Astrocyte of the hippocampus (primary cell): ENCODE measurements at regions not wholly inside any gene's neighbourhood (a gene's known extent, or its start where the extent isn't known, plus 50 kb on each side); places are given as distances from the start of the nearest gene placed in this dataset.

Experiments used
- DNase-seq: peaks from one replicate; pipeline ENCODE4 v3.0.0; 2011; ENCODE audit warnings: low read depth, low spot score

DNA sequence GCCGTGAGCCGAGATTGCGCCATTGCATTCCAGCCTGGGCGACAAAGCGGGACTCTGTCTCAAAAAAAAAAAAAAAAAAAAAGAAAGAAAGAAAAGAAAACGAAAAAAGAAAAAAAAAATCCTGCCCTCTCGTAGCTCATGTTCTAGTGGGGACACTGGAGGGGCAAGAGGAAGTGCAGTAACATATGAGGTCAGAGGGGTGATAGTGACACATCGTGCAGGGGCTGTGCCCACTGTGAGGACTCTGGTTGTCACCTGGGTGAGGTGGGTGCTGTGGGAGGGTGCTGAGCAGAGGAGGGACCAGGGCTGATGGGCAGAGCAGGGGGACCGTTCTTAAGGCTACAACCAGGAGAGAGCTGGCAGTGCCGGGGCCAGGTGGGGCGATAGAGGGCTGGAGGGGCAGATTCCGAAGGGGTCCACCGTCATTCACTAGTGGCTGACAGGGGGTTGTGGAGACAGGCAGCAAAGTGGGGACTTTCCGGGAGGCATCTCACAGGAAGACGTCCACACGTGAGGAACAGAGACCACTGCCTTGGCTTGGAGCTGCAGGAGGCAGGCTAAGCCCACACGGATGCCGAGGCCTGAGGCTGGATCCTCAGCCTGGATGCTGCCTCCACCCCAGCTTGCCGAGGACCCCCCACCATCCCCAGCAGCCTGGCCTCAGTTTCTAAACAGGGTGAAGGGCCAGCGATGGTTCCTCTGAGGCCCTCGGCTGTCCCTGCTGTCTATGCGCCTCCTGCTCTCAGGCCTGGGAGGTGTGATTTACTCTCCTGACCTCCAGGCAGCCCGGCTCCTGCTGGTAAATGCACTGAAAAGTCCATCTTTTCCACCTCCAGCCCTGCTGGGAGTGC lies 154.3 kb upstream of the IQSEC1 start:
- DNase-seq: no peak

DNA sequence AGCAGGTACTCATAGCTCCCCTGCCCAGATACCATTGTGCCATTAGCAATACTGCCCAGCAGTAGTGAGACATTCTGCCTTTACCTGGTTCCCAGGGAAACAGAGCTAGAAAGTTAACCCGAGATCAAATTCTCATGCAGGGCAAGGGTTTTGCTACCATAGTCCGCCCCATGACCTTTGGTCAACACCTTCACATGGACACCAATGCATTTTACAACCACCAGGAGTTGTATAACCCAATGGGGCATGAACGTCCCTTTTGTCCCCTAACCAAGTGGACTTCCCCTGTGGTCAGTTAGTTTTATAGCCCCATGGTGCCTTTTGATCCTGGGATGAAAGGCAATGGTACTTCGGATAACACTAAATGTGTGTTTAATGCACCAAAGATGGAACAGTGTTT lies 151.7 kb upstream of the IQSEC1 start:
- DNase-seq: no peak

DNA sequence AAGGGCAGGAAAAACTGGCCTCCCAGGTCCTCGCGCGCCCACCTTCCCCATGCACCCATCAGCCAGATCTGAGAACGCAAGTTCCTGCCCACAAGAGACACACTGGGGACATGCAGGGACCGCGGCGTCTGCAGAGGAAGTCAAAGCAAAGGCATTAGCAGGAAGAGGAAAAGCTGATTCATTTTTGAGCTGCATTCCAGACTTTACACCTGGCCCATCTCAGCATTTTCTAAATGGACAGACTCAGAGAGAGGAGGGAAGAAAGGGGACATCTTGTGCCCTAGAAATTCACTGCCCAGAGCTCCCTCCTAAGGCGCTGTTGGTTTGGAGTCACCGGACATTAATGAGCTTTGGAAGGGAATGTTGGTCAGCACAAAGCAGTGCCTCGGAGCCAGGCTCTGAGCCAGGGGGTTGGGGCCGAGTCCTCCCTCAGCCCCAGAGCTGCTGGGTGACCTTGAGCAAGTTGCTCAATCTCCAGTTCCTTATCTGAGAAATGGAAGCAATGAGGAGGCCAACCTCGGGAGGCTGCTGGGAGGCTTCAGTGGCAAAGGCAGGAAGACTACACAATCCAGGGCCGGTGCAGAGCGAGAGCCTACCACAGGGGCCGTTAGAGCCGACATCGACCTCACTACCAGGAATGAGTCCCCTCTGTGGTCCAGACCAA lies 150.5 kb upstream of the IQSEC1 start:
- DNase-seq: no peak

DNA sequence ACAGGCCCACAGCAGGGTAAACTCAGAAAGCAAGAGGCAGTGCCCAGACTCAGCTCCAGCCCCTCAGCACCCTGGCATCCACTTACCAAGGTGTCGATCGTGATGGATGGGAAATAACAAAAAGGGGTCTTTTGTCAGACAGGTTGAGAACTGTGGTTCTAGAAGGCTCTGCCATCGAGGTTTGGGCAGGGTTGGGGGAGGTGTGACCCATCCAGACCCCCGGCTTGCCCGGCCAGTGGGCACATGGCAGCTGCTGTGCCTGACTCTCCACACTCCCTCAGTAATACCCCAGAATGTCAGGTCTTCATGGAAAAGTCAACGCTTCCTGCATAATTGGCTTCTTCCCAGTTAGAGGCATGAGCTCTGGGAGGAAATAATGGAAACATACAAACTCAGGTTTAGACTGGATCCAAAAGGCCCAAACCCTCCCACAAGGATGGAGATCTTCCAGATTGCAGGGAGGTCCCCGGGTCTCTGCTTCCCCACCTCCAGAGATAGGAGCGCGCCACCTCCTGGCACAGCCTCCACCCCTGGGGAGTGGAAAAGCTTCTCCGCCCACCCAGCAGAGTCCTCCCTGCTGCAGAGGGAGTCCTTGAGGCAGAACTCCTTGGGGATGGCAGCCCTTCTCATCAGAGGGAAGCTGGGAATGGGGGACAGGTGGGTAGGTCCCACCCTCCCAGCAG lies 149.8 kb upstream of the IQSEC1 start:
- DNase-seq: no peak

DNA sequence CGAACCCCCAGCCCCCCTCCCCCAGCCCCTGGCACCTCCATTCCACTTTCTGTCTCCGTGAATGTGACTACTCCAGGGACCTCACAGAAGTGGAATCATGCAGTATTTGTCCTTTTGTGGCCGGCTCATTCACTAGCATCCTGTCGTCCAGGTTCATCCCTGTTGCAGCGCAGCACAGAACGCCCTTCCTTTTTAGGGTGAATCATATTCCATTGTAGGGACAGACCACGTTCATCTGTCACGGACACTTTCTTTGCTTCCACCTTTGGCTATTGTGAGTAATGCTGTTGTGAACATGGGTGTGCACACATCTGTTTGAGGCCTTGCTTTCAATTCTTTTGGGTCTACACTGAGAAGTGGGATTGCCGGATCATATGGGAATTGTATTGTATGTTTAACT lies 148.9 kb upstream of the IQSEC1 start:
- DNase-seq: no peak

DNA sequence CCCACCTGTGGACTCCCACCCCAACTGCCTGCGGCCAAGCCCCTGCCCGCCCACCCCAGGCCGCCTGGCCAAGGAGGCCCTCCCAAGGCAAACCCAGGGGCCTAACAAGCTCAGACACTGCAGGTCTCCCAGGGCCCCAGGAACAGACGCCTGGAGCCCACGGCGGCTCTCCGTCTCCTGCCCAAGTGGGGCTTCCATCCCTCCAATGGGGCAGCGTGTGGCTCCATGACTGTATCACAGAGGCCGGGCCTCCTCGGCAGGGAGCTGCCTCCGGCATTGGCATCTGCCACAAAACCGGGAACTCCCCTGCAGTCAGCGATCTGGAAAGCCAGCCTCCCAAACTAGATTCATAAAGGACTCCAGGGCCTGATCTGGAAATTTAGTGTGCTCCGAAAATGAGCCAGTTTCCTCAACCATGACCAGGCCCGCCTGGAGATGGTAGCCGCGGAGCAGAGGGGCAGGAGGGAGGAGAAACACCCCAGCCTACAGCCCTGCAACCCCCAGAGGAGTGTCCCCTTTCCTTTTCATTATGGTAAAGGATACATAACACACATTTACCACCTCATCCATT lies 148.3 kb upstream of the IQSEC1 start:
- no peak for DNase-seq

DNA sequence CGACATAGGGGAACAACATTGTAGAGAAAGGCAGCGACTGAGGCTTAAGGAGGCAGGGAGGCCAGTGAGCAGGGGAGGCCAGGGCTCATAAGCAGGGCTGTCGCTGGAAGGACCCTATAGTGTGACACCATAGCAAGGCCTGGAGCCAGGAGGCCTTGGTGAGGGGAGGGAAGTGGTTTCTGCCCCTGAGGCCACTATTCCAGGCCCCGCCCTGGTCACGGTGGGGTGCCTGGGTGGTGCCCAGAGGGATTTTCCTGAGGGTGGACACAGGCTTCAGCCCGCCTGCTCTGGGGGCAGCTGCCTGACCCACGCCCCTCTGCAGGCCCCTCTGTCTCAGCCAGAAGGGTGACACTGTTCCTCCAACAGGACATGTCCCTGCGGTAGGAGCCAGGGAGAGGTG lies 147.8 kb upstream of the IQSEC1 start:
- no peak for DNase-seq

DNA sequence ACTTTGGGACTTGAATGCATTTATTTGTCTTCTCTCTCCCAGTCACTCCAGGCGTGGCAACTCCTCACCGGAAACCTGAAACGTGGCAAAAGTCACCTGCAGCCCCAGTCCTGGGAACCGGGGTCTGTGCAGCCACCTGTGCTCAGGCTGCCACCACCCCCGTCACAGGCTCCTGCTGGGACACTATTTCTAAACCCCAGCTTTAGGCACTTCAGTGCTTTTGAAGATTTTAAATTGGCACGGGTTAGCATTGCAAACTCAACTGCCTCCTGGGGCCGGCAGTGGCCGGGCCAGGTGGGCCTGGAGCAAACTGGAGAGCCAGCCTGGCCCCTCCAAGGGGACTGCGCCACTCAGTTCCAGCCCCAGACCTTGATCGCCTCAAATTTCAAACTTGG lies 146.7 kb upstream of the IQSEC1 start:
- DNase-seq: no peak

DNA sequence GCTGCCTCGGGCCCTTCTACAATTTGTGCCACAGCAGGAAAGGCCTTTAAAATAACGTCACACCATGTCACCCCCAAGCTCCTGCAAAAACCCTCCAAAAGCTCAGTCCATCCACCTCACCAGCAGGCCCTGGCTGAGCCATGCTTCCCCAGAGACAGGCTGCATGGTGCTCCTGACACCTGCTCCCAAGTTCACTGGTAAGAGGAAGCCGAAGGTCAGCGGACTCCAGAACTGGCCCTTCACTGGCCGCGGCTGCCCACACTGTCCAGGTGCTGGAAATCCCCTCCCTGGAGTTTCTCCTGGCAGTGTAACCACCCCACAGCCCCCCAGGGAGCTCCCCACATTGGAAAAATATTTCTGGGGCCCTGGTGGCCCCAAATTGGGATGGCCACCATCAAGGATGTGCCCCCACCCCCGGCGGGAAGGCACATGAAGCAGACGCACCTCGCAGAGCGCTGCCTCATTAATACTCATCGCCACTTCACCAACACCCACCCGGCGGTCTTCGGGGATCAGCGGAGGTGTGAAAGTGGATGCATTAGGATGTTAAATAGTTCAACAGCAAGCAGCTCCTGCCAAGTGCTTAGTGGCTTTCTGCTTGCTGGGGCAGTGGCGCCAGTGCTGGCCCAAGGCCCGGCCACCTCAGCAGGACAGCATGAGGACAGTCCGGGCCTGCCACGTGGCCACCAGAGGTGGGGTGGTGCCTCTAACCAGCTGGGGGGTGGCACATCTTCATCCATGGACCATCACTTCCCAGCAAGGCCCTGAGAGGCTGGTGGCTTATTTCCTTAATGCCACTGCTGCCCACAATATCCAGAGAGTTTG lies 146.1 kb upstream of the IQSEC1 start:
- DNase-seq: peak; percentile 50

DNA sequence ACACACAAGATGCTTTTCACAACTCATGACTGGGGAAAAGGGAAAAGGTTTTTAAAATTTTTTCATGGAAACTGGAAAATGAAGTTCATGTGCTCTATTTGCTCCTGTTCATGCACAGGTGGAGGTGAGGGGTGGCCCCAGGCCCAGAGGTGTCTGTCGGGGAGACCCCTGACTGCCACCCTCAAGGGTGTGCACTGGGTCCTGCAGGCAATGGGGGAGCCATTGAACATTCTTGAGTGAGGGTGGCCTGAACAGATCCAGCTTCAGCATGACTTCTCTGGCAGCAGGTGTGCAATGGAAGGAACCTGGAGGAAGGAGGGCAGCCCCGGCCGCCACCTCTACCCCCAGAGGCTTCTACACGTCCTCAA lies 145.3 kb upstream of the IQSEC1 start:
- DNase-seq: no peak

DNA sequence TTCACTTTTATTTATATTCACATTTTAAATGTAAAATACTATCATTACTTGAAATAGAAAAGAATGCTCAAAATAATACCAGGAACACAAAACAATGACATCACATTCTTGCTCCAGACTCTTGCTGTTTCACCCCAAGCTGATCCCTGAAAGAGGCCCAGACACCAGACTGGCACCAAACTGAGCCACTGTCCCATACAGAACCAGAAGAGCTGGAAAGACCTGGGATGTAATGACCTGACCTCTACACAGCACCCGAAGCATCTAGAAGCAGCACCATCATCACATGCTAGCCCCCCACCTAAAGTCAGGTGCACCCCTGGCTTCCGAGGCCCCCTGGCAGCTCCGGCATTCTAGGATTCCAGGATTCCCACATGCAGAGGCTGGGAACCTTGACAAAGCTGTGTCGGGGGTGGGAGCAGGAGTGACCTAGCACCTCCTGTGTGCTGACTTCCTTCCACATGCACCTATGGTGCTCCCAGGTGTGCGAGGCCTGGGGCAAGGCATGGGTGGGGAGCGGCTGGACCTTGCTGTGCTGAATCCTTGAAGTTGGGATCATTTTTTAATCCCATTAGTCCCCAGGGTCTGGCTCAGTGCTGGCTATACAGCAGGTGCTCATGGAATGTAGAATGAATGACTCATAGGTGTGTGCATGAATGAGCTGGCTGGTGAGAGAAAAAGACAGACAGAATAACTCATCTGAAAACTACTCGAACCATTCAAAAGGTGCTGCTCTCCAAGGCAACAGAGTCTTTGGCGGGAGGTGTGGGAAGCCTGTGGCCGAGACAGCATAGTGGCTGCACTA lies 144.7 kb upstream of the IQSEC1 start:
- peak; percentile 90 for DNase-seq

DNA sequence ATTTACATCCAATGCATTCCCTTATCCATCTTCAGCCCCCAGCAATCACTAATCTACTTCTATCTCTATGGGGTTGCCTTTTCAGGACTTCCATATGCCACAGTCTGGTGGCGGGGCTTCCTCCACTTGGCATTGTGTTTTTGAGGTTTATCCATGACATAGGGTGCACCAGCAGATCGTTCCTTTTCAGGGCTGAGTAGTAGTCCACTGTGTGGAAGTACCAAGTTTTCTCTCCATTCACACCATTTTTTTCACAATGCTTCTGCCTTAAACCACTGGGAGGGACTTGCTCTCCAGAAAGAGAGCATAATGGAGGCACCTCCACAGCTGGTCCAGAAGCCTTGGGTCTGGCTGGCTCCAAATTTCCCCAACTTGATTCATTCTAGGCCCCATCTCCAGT lies 144.0 kb upstream of the IQSEC1 start:
- DNase-seq: no peak

DNA sequence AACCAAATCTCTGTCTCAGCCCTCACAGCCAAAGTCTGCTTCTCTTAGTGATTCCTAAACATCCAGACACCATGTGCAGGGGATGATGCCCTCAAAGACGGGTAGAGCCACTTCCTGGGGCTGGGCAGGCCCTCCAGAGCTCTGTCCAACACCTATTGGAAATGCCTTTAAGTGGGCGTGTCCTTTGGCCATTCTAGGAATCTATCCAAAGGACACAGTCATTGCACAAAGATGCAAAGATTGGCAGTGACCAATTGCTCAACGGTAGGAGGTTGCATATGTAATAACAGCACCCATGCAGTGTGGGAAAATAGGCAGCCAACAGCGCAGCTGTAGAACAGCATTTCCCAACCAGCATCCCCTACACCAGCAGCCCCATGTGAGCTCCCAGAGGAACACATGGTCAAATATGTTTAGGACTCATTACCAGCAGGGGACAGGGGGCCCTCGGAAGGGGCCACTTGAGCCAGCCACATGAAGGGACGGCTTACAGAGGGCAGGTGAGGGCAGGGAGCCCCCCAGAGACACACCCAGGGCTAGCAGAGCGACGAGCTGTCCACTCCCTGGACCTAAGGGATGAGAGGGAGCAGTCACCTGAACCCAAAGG lies 142.8 kb upstream of the IQSEC1 start:
- peak; percentile 90 for DNase-seq

DNA sequence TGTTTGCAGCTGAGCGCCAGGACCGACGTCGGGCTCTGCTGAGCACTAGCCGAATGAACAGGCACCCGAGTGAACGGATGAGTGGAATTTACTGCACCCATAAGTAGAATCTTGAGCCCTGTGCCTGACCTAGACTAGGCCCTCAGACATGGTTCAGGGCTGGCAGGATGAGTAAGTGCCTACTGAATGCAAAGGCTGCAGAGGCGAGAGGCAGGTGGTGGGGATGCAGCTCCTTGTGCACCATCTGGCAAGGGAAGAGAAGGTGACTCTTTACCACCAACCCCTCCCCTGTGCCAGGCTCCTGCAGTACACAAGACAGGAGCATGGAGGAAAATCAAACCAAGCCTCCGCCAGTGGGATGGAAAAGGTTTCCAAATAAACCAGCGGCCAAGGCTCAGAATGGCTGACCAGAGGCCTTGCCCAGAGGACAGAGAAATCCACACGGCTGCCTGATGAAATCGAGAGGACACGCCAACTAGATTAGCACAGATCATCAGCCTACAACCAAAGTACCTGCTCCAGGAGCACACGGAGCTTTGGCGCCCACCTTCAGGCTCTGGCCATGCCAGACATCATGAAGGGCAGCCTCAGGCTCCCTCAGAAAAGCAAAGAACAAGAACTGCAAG lies 141.7 kb upstream of the IQSEC1 start:
- no peak for DNase-seq

DNA sequence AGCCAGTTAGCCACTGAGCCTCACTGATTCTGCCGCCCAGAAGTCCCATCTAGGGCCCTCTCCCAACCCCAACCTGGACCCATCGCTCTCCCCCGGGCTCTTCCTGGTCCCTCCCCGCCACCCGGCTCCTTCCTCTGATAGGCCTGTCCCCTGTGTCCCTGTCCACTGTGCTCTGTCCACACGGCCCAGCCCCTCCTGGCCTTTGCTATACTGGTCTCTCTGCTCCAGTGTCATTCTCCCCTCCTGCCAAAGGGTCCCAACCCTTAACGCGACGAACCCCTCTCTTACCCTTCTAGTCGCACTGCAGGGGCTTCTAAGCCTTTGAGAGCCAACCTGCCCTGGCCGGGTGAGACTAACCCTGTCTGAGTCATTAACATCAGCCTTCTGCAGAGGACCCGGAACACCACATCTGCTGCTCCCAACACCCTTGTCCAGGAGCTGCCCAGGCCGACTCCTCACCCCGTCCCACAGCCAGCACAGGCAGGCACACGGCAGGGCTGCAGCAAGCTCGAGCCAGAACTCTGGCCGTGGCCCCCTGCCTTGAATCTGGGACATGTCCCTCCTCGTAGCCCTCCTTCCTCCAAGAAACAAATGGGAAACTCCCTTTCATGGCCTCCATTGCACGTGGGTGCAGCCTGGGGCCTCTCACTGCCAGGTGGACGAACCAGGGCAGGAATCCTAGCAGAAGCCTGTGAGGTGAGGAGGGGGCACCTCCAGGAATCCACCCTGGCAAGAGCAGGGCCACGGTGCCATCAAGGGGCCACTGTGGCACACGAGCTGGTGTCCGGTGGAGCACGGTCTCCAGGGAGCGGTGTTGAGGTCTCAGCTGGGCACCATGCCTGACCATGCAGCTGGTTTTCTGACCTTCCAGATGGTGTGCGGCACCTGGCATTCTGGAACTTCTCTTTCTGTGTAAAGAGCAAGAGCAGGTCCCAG lies 140.9 kb upstream of the IQSEC1 start:
- no peak for DNase-seq

DNA sequence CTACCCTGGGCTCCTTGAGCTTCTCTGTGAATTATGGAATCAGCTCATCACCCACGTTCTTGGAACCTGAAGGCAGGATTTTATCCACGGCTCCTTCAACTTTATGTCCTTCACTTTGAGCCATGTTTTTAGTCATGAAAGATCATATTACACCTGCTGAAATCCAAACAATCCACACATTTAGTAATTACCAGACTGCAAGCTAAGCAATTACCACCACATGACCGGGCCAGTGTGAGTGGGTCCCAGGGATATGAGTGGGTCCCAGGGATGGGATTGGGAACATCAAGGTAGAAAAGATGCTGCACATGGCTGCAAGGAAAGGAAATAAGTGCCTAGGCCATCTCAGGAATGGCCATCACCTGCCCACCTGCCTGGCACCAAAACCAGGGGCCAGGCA lies 140.3 kb upstream of the IQSEC1 start:
- DNase-seq: no peak

DNA sequence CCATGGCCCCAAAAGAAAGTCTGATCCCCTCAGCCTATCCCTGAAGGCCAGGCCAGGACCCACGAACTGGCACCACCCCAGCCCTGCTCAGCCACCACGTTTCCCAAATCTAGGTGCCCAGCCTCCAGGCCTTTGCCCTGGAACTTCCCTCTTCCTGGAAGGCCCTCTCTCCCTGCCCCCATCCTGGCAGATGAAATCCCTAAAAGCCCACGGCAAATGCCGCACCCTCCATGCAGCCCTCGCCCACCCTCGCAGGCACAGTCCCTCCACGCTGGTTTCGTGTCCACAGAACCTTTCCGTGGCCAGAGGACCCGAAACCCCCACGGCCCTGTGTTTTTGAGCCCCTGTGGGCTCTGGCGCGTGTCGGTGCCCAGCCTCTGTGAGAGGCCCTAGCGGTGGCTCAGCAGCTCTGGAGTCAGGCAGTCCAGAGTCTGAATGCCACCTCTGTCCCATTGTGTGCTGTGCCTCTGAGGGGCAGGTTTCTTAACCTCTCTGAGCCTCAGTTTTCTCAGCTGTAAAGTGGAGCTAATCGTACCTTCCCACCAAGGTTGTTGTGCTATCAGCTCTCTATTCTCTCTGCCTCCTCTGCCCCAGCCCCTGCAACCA lies 138.5 kb upstream of the IQSEC1 start:
- no peak for DNase-seq

DNA sequence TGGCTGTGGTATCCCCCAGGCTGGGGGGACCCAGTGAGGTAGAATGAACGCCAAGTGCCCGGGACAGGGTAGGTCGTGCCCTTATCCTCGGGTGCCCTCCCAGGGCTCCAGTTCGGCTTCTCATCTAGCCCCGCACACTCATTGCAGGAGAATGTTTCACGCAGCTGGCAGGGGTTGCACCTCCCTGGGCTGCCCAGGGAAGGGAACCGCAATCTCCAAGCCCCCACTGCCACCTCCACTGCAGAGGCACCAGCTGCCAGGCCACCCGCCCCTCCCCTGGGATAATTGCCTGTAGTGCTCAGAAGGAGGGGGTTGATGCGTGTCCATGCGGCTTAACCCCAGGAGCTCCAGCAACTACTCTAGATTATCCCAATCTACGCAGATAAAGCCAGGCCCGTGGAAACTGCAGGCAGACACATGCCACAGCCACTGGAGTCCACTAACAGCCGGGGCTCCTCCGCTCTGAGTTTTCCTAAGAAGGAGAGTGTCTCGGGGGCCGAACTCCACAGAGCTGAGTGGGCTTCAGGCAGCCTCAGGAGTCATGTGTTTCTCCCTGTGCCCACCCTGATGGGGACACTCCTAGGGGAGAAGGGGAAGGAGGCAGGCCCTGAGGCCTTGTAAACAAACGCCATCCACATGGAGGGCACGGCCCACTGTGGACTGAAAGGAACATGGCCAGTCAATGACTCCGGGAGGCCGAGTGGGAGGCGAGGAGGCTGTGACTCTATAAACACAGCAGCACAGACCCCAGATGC lies 137.2 kb upstream of the IQSEC1 start:
- peak; percentile 63 for DNase-seq
